ENCODE measurements at regions not wholly inside any gene's neighbourhood (a gene's known extent, or its start where the extent isn't known, plus 50 kb on each side); places are given as distances from the start of the nearest gene placed in this dataset.

- no peak overlapping the region for H3K4me3 ChIP-seq (ENCODE audit: low read length)
- TF ChIP-seq CTCF (IDR thresholded peaks at IDR 0.05; ENCODE audit: insufficient read depth, low read depth, low read length, missing control alignments) = no peak
- DNase-seq (ENCODE audit: low read depth) = no peak
Measured at GRCh38 chr3:38988955-38989354, 62.8 kb downstream of the SCN11A start.

- no peak for DNase-seq (ENCODE audit: low read depth)
- no peak overlapping the region for H3K4me3 ChIP-seq (ENCODE audit: low read length)
- TF ChIP-seq CTCF (IDR thresholded peaks at IDR 0.05; ENCODE audit: insufficient read depth, low read depth, low read length, missing control alignments) = no peak
Measured at GRCh38 chr3:38987456-38987855, 64.3 kb downstream of the SCN11A start.

GRCh38 chr3:38986901-38987300 lies 64.8 kb downstream of the SCN11A start:
- H3K4me3 ChIP-seq (ENCODE audit: low read length) = no peak overlapping the region
- peak; percentile 60 for DNase-seq (ENCODE audit: low read depth)
- TF ChIP-seq CTCF (IDR thresholded peaks at IDR 0.05; ENCODE audit: insufficient read depth, low read depth, low read length, missing control alignments) = no peak

GRCh38 chr3:38985981-38986380 lies 65.8 kb downstream of the SCN11A start:
- H3K4me3 ChIP-seq (ENCODE audit: low read length) = no peak overlapping the region
- DNase-seq (ENCODE audit: low read depth) = peak; percentile 38
- no peak for TF ChIP-seq CTCF (IDR thresholded peaks at IDR 0.05; ENCODE audit: insufficient read depth, low read depth, low read length, missing control alignments)

- TF ChIP-seq CTCF (IDR thresholded peaks at IDR 0.05; ENCODE audit: insufficient read depth, low read depth, low read length, missing control alignments) = no peak
- peak; percentile 75 for DNase-seq (ENCODE audit: low read depth)
- H3K4me3 ChIP-seq (ENCODE audit: low read length) = no peak overlapping the region
Measured at GRCh38 chr3:38985581-38985980, 66.2 kb downstream of the SCN11A start.

GRCh38 chr3:38984731-38985130 lies 67.0 kb downstream of the SCN11A start:
- TF ChIP-seq CTCF (IDR thresholded peaks at IDR 0.05; ENCODE audit: insufficient read depth, low read depth, low read length, missing control alignments) = no peak
- no peak overlapping the region for H3K4me3 ChIP-seq (ENCODE audit: low read length)
- DNase-seq (ENCODE audit: low read depth) = no peak

GRCh38 chr3:38984110-38984509 lies 67.6 kb downstream of the SCN11A start:
- DNase-seq (ENCODE audit: low read depth) = peak; percentile 15
- no peak overlapping the region for H3K4me3 ChIP-seq (ENCODE audit: low read length)
- no peak for TF ChIP-seq CTCF (IDR thresholded peaks at IDR 0.05; ENCODE audit: insufficient read depth, low read depth, low read length, missing control alignments)
